ENCODE measurements at regions not wholly inside any gene's neighbourhood (a gene's known extent, or its start where the extent isn't known, plus 50 kb on each side); places are given as distances from the start of the nearest gene placed in this dataset.

GRCh38 chr13:47454986-47455385 is 546.1 kb downstream of the SUCLA2 start:
- no peak for TF ChIP-seq CTCF (conservative IDR thresholded peaks at IDR 0.05; ENCODE audit: low read length)
- TF ChIP-seq EZH2phosphoT487 (IDR thresholded peaks at IDR 0.05; ENCODE audit: borderline replicate concordance): no peak

Data from Loucy (cell line).